Activated CD8-positive, alpha-beta memory T cell treated with anti-CD3 and anti-CD28 coated beads, Interleukin-2, amount 50 U/mL, for 48 hours (primary cell): ENCODE measurements at regions not wholly inside any gene's neighbourhood (a gene's known extent, or its start where the extent isn't known, plus 50 kb on each side); places are given as distances from the start of the nearest gene placed in this dataset.
"Not testable (repeated sequence)": the region's sequence is repeated elsewhere in the genome, so short reads cannot be mapped to it uniquely, and the experiment has no call there.

Experiments used
- DNase-seq: peaks from one replicate; pipeline ENCODE4 v3.0.0-alpha.2; 2020

DNA sequence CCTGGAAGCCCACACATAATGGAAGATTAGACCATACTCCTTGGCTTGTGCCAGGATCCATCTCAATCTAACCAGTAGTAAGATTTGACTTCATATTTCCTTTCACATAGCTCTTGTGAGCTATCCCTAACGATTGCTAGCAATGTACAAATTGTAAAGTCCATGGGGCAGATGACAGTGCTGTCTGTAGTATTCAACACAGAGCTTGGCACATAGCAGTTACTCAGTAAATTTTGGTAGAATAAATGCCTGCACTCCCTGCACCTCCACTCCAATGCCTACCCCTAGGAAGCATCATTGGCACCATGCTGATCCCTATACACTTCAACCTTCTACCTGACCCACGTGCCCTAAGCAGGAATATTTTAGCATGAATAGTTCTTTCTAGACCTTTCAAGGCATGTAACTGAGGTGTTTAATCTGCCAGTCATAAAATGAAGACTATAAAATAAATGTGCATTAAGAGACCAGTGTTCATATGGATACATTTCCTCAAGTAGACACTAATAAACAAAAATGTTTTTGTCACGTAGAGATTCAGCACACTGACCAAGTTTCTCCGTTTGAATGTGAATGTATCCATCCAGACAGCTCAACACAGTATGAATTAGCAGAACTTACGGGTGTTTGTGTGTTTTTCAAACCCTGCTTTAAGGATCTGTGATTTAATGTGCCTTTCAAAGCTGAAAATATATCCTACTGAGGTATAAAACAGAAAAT, 98.8 kb downstream of the BMP4 start:
- DNase-seq = no peak

DNA sequence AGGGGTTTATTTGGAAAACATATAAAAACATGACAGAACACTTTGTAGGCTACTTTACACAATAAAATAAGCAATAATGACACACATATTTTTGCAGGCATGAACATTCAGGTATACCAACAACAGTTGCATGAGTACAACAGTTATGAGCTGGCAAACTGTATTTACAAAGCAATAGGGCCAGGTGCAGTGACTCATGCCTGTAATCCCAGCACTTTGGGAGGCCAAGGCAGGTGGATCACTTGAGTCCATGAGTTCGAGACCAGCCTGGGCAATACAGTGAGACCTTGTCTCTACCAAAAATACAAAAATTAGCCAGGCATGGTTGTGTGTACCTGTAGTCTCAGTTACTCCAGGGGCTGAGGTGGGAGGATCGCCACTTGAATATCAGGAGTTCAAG, 101.1 kb downstream of the BMP4 start:
- DNase-seq = no peak

GRCh38 chr14:53855127-53855526, 101.5 kb downstream of the BMP4 start:
- DNase-seq = no peak

- no peak for DNase-seq
Observed at GRCh38 chr14:53851394-53852090, 105.1 kb downstream of the BMP4 start.

- no peak for DNase-seq
Observed at GRCh38 chr14:53850714-53851296, 105.8 kb downstream of the BMP4 start.

- no peak for DNase-seq
Observed at GRCh38 chr14:53849549-53849948, 107.1 kb downstream of the BMP4 start.

DNA sequence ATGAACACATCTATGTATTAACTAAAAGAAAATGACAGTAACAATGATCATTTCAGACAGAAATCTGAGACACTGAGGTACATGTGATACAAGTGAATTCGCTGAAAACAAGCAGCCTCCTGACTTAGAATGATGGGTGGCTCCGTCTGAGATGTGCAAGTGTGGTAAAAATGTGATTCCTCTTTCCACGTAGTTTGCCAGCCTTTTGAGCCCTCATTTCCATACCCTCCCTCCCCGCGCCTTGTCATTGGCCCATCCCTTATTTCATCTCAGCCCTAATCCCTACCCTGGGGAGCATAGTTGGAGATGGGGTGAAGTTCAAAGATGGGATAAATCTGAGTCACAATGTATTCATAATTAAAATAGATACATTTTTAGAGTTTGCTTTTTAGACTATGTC, 107.8 kb downstream of the BMP4 start:
- no peak for DNase-seq

DNA sequence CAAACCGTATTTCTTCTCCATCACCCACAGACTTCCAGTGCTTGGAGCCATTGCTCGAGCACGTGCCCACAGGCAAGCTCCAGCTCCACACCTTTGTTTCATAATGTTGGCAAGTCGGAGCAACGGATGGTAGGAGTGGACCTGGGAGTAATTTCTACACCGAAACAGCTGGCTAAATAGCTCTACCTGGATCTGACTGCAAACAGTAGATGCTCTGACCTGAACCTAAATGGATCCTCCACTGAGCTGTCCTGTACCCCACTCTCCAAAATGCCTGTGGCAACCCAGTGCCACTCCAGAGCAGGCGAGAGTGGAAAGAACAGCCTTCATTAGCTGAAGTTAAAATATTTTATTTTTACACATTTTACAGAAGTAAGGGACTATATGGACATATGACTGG, 108.7 kb downstream of the BMP4 start:
- no peak for DNase-seq

GRCh38 chr14:53847057-53847456, 109.6 kb downstream of the BMP4 start:
- no peak for DNase-seq

GRCh38 chr14:53845813-53846693, 110.6 kb downstream of the BMP4 start:
- no peak for DNase-seq

DNA sequence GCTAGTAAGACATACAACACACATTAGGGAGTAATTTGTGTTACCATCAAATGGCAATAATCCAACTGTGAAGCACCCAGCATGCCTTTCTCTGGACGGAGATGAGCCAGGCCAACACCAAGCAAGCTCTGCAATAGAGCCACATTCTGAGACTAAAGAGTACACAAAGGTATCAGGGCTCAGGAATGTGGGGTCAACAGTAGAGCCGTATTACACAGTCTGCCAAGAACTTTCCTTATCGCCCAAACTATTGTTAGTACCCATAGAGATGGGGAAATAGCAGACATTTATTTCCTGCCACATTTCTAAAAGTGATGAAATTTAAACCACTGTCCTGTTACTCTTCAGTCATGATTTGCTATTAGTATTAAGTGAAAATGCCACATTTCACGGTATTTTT, 113.7 kb downstream of the BMP4 start:
- no peak for DNase-seq

- DNase-seq = no peak
Observed at GRCh38 chr14:53841109-53842099, 115.2 kb downstream of the BMP4 start.

GRCh38 chr14:53840444-53840843, 116.2 kb downstream of the BMP4 start:
- no peak for DNase-seq

GRCh38 chr14:53838374-53838773, 118.3 kb downstream of the BMP4 start:
- no peak for DNase-seq

DNA sequence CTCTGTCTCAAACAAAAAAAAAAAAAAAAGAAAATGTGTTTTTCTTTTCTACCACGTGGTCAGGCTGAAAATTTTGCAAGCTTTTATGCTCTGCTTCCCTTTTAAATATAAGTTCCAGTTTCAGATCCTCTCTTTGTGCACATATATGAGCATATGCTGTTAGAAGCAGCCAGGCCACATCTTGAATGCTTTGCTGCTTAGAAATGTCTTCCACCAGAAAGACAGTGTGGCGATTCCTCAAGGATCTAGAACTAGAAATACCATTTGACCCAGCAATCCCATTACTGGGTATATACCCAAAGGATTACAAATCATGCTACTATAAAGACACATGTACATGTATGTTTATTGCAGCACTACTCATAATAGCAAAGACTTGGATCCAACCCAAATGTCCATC, 119.0 kb downstream of the BMP4 start:
- DNase-seq = not testable (repeated sequence)

GRCh38 chr14:53836551-53836950, 120.1 kb downstream of the BMP4 start:
- DNase-seq = no peak

DNA sequence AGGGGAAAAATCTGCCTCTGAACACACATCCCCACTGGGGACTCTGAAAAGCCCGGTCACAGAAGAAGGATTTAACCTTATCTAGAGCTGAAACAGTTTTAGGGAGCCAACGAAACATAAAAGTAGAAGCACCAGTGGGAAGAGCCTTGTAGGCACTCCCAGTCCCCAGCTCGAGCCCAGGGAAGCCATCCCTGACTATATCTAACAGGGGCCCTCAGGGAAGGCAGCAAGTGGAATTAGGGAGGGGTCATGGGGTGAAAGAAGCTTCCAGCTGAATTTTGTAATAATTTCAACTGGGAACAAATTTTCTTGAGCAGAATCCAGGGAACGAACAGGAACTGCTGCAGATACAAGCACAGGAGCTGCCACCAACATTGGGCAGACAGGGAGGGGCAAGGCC, 127.8 kb downstream of the BMP4 start:
- no peak for DNase-seq

GRCh38 chr14:53824061-53824460, 132.6 kb downstream of the BMP4 start:
- no peak for DNase-seq

DNA sequence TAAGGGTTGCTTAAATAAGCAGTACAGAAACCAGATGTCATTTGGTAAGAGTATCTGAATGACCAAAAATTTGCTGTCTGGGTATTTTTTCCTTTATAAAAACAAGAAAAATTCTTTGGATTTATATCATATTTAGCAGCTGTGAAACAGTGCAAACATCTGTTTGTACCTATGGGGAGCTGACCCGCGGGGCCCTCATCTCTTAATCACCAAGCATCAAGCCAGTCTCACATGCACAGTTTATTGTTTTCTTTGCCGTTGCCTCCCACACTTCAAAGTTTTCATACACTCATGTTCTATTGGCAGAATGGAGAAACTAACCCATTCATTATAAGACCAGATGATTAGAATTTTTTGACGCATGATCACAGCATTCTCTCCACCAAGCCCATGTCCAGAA, 142.2 kb downstream of the BMP4 start:
- DNase-seq = no peak

GRCh38 chr14:53810221-53810620, 146.4 kb downstream of the BMP4 start:
- DNase-seq = no peak

DNA sequence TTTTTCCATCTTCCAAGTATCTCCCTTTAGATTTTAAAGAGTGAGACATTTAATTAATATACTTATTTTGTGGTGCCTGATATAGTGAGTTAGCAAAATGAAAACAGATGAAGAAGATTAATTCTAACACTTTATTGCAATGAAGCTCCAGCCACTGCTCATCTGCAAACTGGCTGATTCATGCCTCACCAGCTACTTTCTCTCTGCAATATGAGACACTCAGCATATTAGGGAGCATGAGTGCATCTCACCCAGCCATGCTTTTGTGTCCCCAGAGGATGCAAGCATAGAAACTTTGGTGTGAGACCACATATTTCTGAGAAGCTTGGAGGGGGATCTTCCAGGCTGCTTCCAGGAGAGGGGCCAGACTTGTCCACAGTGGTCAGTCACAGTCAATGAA, 148.6 kb downstream of the BMP4 start:
- no peak for DNase-seq

DNA sequence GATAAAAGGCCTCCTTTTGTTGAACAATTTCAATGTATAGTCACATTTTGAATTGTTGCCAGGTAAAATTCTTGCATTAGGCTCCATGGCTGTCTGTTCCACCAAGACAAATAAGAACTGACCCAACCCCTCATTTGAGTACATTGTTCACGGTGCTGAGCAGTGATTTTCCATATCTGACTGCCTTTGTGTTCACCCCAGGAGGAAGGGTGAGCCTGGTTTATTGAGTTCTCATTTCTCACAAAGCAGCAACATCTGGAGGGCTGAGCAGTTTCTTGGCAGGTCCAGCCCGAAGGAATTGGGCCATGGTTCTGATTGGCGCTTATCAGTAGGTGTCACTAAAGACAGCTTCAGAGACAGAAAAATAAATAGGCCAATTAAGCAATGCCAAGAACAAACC, 149.1 kb downstream of the BMP4 start:
- DNase-seq = no peak
